ENCODE measurements at regions not wholly inside any gene's neighbourhood (a gene's known extent, or its start where the extent isn't known, plus 50 kb on each side); places are given as distances from the start of the nearest gene placed in this dataset.

DNA sequence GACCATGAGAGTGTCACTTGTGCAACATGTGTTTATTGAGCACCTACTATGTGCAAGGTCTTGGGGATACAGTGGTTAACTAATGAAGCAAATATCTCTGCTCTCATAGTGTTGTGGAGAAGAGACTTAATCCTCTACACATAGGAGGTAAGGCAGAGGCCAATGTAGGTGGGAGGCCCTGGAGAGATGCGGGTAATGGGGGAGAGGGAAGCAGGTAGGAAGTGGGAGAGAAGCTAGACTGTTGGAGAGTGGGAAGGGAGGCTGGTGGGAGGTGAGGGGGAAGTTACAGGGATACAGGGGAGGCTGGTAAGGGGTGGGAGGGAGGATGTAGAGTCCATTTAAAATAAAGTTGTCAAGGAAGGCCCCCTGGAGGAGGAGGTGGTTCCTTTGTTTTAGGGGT lies 240.0 kb downstream of the MIAT start:
- DNase-seq: no peak

DNA sequence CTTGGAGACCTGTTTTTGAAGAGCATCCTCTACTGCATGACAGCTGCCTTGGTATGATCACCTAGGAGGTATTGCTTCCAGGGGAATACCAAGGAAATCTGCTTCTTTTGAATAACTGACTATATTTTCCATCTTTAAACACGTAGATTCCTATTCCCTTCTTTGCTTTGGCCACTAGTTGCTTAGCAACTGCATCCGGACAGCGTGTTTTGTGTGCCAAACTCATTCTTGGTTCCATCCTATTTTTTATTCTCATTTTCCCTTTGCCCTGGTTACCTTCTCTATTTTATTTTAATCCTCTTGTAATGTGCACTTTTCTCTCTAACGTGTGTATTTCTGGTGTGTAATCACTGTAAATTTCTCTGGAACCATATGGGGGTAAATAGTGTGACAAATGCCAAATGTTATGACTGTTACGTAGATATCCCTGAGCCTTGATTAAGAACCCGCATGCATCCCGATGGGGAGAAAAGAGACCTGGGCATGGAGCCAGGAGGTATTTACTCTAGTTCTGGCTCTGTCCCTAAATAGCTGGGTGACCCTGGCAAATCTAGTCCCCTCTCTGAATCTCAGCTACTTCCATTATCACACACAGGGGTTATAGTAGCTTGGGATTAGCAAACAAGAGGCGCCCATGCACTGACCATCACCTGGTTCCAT lies 241.7 kb downstream of the MIAT start:
- DNase-seq: no peak

DNA sequence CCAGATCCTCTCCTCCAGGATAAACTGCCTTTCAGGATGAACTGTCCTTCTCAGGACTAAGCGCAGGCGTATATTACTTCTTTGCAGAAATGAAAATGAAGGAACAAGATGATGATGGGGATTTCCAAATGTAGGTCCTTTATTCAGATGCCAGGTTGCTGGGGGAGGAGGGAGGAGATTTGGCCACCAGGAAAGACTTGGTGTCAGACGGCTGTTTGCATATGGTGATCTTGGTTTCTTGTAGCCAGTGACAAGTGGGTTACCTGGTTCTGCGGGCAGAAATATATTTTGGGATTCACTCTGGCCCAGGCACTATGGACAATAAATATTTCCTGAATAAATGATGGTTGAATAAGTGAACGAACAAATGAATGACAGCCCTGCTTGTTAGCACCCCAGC lies 243.4 kb downstream of the MIAT start:
- DNase-seq: no peak

DNA sequence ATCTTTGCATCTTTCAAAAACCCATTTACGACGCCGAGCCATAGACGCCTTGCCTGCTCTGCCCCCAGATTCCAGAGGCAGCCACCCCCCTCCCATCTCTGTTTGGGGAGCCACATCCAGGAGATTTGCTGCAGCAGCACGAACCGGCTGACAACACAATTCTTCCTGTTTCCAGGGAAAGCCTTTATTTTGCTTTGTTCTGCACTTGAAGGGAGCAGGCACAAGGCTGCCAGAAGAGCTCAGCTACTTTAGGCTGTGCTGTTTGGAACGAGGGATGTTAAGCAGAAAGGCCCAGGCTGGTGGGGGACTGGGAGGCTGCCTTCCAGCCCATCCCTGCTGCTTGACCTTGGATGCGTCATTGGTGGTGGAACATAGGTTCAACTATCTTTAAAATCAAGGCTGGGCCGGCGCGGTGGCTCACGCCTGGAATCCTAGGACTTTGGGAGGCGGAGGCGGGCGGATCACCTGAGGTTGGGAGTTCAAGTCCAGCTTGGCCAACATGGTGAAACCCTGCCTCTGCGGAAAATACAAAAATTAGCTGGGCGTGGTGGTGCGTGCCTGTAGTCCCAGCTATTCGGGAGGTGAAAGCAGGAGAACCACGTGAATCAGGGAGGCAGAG lies 243.9 kb downstream of the MIAT start:
- DNase-seq: no peak

DNA sequence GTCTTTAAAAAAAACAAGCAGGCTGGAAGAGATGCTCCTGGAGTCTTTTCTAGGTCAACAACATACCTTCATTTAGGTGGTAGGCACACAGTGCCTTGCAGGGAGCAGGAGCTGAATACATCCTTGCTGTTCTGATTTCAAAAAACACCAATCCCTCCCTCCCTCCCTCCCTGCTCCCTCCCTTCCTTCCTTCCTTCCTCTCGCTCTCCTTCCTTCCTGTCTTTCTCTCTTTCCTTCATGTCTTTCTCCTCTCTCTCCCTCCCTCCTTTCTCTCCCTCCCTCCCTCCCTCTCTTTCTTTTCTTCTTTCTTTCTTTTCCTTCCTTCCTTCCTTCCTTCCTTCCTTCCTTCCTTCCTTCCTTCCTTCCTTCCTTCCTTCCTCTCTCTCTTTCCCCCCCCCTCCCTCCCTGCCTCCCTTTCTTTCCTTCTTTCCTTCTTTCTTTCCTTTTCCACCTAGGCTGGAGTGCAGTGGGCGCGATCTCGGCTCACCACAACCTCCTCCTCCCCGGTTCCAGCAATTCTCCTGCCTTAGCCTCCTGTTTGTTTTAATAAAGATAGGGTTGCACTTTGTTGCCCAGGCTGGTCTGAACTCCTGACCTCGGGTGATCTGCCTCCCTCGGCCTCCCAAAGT lies 245.1 kb downstream of the MIAT start:
- no peak for DNase-seq

DNA sequence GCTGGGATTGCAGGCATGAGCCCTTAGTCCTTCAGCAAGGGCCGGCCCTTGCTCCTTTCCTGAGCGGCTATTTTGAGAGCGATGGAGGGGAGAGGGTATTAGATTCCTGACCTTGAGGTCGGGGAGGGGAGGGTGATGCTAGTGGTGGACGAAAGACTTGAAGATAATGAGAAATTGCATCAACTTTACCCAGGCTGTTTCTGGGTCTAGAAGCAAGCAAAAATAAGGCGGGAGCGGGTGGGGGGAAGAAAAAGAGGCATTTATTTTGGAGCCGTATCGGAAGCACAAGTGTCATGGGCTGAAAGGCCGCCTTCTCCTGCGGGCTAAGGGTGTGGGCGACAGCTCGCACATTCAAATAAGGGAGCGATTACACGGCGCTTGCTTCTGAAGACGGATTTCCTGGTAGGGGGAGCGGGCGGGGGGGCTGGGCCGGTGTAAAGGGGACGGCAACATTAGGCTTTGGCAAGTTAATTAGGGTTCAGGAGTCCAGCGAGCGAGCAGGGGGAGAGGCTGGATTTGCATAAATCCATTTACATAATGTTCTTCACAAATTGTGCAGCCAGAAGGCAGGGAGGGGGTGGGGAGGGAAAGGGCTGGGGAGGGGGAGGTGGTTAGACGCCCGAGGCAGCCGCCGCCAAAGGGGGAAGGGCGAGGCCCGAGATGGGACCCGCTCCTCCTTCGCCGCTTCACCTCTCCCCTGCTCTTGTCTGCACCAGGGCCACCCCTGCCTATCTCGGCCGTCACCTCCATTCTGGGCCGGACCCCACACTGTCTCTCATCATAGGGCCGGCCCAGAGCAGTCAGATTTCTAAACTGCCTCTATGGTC lies 245.9 kb downstream of the MIAT start:
- DNase-seq: no peak

DNA sequence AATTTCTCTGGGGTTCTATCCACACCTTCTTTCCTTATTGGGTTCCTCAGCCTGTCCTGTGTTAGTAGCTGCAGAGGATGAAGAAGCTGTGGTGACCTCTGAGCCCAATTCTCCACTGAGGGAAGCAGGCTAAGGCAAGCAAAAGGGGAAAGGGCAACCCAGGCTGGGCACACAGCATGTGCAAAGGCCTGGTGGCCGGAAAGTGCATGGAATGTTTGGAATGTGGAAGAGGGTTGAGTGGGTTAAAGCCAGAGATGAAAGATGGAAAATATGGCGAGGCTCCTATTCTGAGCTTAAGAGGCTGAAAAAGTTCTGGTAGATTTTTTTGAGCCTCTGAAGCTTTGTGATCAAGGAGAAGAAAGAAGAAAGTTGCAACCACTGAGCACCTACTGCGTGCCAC lies 247.1 kb downstream of the MIAT start:
- no peak for DNase-seq

DNA sequence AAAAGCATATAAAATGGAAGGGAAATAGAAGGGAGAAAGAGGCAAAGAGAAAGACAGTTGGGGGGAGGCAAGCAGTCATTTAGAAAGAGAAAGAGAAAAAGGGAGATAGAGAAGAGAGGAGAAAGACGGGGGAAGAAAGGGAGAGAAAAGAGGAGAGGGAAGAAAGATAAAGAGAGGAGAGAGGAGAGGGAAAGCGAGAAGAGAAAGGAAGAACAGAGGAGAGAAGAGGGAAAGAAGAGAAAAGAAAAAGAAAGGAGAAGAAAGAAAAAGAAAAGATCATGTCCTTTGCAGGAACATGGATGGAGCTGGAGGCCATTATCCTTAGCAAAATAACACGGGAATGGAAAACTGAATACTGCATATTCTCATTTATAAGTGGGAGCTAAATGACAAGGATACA lies 247.7 kb downstream of the MIAT start:
- DNase-seq: no peak

DNA sequence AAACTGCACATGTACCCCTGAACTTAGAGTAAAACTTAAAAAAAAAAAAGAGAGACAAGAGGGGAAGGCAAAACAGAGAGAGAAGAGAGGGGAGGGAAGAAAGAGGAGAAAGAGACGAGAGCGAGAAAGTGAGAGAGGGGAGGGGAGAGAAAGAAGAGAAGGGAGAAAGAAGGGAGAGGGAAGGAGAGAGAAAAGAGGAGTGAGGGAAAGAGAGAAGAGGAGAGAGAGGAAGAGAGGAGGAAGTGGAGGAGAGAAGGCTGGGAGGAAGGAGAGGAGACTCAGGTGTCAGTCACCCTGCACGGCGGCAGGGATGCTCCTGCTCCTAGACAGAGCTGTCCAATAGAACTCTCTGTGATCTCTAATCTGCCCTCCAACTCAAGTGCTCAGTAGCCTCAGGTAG lies 248.3 kb downstream of the MIAT start:
- DNase-seq: no peak

DNA sequence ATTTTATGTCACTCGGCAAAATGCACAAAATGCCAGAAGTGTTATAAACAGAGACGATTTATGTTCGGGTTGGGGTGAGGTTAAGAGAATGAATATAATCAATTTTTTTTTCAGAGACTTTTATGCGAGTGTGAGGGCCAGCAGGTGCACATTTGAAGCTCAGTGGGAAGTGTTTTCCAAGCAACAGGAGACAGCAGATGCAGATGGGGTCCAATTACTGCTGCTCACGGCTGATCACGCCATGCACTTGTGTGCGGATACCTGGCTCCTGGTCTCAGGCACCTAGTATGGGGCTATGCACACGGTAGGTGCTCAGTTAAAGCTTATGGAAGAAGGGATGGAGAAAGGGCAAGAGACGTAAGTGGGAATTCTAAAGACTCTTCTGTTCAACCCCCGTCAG lies 249.1 kb downstream of the MIAT start:
- DNase-seq: no peak

DNA sequence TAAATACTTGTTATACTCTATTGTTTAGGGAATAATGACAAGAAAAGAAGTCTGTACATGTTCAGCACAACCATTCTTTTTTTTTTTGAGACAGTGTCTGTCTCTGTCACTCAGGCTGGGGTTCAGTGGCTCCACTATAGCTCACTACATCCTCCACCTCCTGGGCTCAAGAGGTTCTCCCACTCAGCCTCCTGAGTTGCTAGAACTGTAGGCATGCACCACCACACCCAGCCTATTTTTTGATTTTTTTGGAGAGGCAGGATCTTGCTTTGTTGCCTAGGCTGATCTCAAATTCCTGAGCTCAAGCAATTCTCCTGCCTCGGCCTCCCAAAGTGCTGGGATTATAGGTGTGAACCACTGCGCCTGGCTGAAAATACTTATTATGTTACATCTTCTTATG lies 250.0 kb downstream of the MIAT start:
- no peak for DNase-seq

DNA sequence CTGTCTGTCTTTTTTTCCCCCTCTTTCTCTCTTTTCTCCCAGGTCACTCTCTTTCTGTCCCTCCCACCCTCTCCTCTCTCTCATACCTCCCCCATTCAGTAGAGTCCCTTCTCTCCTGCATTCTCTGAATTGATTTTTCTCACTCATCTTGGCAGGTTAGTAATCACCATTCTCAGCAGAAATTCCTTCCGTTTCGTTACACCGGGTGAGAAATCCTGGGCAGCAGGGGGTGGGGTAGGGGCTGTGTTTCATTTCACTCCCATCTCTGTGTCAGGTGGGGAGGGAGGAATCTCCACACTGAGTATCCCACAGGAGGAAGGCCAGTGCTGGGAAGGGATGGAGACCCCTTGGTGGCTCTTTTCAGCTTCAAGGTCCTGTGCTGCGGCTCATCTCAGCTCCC lies 253.5 kb downstream of the MIAT start:
- no peak for DNase-seq

DNA sequence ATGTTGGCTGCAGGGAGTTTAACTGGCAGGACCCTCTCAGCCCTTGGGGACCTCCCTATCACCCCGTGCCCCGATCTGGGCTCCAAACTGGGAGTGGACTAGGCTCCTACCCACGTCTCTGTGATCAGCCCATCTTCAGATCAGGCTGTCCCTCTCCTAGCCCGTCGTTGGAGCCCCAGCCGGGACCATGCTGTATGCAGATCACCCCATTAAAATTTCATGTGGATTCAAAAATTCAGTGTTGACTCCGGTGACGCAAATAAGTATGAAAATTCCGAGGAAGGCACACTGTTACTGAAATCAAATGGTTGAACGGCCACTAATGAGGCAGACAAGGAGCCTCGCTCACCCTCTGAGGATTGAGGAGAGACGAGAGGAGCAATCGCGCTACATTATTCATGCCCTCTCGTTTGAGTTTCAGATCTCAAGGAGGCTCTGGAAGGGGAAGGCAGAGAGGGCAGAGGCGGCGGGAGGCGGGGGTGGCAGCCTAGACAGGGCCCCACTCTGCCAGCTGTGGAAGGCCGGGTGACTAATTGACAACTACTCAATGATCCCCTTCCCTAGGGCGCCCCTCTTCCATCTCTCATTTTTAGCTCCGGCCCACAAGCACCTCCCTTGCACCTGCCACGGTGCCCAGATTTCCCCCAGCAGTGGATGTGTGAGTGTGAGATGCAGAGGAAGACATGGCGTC lies 255.4 kb downstream of the MIAT start:
- DNase-seq: no peak

DNA sequence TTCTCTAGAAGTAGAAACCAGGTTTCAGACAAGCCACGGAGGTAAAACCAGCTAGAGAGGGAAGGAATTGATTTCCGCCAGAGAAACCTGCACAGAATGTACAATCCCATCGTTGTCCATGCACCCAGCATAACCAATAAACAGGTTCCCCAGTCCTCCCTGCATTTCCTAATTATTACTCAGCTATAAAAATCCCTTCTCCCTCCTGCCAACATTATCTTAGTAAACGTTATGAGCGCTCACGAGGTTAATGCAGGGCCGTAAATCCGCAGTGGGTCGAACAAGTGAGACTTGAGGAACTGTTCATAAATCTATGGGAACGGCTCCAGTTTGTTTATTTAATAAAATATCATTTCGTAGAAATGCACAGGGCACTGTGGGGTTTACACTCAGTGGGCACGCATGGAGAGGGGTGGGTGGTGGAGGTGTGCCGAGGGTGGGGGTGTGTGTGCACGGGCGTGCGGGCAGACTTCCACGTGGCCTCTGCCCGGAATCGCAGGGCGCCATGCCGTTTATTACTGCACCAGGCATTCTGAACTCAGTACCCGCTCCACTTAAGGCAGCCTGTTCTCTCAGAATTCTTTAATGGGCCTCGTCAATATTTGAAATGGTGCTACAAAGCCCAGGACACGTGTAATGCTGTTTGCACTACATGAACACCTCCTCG lies 257.3 kb downstream of the MIAT start:
- DNase-seq: no peak

DNA sequence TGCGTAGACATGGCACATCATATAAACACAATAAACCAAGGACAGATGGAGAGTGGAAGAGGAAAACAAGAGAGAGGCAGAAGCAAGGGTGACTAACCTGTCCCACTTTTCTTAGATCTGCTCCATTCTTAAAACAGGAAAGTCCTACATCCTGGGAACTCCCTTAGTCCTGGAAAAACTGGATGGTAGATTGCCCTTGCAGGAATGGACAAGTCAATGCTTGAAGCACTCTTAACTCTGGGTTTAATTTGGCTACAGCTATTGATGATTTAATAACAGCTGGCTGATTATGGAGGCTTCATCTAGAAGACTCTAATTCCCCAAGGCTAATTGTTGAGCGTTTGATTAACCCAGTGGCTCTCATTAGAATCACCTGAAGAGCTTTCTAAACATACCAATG lies 258.8 kb downstream of the MIAT start:
- no peak for DNase-seq

DNA sequence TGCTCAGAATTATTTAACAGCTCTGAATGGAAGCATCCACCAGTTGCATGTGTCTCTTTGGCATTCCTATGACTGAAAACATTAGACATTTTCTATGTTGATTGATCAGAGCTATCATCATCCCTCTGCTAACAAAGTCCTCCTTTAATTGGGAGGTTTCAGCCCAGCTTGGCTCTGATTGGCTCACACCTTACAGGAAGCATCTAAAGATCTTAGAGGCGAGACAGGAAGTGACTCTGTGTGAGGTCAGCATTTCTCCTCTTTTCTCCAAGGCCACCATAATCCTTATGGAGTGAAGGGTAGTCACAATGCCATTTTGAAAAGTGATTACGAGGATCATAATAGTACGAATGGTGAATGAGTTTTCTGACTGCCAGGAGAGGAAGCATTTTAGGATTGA lies 260.8 kb downstream of the MIAT start:
- DNase-seq: no peak

DNA sequence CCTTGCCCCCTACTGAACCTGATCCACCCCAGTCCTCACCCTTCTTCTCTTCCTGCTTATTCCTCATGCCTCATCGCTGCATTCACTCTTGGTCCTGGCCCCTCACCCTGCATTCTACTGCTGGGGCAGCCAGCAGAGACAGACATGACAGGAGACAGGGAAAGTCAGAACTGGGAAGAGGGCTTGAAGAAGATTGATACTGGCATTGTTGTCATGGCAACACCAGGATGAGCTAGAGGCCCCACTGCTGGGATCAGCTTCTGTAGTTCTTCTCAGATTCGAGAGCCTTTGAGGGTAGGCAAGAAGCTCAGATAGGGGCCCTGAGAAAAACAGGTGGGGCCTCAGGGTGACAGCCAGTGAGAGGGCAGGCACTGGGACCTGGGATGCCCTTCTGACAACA lies 264.3 kb downstream of the MIAT start:
- DNase-seq: no peak

DNA sequence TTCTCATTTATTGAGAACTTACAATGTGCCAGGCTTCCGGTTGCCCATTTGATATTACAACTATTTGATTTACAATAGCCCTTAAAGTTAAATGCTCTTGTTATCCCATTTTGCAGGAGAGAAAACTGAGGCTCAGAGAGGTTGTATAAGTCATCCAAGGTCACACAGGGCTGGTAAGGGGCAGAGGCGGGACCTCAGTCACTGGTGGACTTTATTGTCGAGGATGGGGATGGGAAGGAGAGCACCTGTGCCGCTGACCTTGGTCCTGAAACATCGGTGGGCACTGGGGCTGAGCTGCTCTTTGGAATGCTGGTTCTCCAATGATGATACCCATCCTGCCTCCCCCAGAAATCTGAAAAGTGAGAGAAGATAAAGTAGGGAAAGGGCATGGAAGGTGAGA lies 265.4 kb downstream of the MIAT start:
- no peak for DNase-seq

DNA sequence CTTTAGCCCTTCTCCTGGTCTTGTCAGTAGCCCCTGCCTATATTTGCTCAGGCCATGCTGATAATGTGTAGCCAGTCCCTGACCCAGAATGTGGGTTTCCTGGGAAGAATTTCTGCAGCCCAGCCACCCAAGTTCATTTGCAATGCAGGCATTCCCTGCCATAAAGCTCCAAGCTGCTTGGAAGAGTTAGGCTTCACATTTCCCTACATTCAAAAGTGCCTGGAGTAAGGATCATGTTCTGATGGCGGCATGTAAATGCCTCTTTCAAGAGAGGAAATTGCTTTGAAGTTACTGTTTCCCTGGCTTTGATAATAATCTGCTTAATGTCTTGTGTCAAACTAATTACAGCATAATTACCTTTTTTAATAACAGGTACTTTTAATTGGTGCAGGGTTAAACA lies 266.1 kb downstream of the MIAT start:
- DNase-seq: no peak

DNA sequence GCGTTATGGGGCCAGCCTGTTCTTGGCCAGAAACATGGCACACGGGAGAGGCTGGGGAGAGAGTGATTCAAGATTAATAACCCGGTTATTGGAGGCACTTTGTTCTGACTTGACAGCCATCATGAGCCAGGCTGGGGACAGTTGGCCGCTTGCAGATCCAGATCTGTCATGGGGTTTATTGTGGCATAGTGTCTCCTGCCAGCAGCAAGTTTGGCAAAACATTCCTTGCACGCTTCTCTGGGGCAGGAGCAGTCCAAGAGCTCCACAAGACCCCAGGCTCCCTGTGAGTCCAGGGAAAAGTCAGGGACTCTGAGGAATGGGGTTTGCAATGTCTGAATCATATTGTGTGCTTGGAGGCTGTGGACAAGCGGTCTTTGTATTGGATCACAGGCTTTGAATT lies 270.4 kb downstream of the MIAT start:
- DNase-seq: no peak

DNA sequence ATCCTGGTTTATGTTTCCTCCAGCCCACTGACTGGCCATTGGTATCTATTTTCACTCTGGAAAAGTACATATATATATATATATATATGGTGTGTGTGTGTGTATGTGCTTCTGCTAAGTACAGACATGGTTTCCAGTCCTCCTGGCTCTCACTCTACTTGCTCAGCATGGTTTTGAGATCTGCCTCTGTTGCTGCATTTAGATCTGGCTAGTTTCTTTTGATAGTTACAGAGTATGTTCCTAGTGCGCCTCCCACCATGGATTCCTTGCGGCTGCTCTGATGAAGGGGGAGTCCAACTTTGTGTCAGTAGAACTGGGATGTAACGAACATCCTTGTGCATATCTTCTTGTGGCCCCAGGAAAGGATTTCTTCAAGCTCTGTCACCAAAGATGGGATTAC lies 274.1 kb downstream of the MIAT start:
- DNase-seq: no peak

DNA sequence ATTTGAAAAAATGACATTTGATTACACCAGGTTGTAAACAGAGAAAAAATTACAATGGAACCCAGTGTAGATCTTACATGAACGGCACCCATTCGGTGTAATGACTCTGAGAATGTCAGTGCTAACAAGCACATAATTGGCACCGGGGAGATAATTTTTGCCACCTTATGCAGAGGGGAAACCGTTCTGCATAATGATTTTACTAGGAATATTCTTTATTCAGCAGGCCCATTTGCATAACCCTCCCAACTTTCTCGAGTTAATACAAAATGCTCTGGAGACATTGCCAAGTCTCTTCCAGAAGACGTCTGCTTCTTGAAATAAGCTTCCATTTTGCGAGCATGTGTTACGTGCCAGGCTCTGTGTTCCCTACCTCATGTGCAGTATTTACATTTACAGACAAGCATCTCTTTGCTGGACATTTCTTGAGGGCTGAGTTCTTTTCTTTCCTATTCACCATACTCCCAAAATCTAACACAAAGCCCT lies 275.8 kb downstream of the MIAT start:
- DNase-seq: no peak

DNA sequence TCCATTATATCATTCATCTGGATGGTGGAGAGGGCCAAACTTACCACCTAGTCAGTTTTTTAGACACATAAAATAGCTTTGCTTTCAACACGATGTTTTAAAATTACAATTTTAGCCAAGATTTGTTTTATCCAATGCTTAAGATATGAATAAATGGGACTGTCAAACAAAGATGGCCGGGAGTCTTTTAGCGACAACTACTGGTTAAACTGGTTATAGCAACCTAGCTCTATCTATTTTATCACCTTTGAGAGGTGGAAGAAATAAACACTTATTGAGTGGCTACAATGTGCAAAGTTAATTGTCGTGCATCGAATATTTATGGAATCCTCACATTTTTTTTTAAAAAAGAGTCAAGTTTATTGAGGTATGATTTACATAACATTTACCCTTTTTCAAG lies 279.8 kb downstream of the MIAT start:
- no peak for DNase-seq

All from activated naive CD4-positive, alpha-beta T cell treated with Interleukin-2 at 50 U/mL for 16 hours (primary cell).